ENCODE measurements at regions not wholly inside any gene's neighbourhood (a gene's known extent, or its start where the extent isn't known, plus 50 kb on each side); places are given as distances from the start of the nearest gene placed in this dataset.

GRCh38 chr13:50699874-50700663 lies 143.4 kb downstream of the DLEU7 start:
- DNase-seq = no peak

GRCh38 chr13:50700664-50701305 lies 142.7 kb downstream of the DLEU7 start:
- no peak for DNase-seq

- no peak for DNase-seq
Observed at GRCh38 chr13:50701469-50701868, 142.0 kb downstream of the DLEU7 start.

GRCh38 chr13:50706505-50706904 lies 137.0 kb downstream of the DLEU7 start:
- DNase-seq = no peak

- DNase-seq = no peak
Observed at GRCh38 chr13:50707628-50708027, 135.9 kb downstream of the DLEU7 start.

GRCh38 chr13:50708461-50708860 lies 135.0 kb downstream of the DLEU7 start:
- DNase-seq = no peak

GRCh38 chr13:50709058-50709457 lies 134.4 kb downstream of the DLEU7 start:
- DNase-seq = no peak

- no peak for DNase-seq
Observed at GRCh38 chr13:50711131-50711815, 132.2 kb downstream of the DLEU7 start.

GRCh38 chr13:50711996-50712395 lies 131.5 kb downstream of the DLEU7 start:
- no peak for DNase-seq

GRCh38 chr13:50712456-50712855 lies 131.0 kb downstream of the DLEU7 start:
- no peak for DNase-seq

- DNase-seq = no peak
Observed at GRCh38 chr13:50712881-50713280, 130.6 kb downstream of the DLEU7 start.

GRCh38 chr13:50713523-50714248 lies 129.8 kb downstream of the DLEU7 start:
- DNase-seq = no peak

GRCh38 chr13:50714891-50715290 lies 128.6 kb downstream of the DLEU7 start:
- DNase-seq = no peak

GRCh38 chr13:50715402-50716146 lies 127.9 kb downstream of the DLEU7 start:
- DNase-seq = no peak

GRCh38 chr13:50720861-50721671 lies 122.4 kb downstream of the DLEU7 start:
- no peak for DNase-seq

GRCh38 chr13:50721672-50721992 lies 121.9 kb downstream of the DLEU7 start:
- DNase-seq = no peak

- no peak for DNase-seq
Observed at GRCh38 chr13:50722440-50723125, 120.9 kb downstream of the DLEU7 start.

- no peak for DNase-seq
Observed at GRCh38 chr13:50724438-50724837, 119.1 kb downstream of the DLEU7 start.

GRCh38 chr13:50724913-50725312 lies 118.6 kb downstream of the DLEU7 start:
- DNase-seq = no peak

- no peak for DNase-seq
Observed at GRCh38 chr13:50726164-50726563, 117.3 kb downstream of the DLEU7 start.

- DNase-seq = no peak
Observed at GRCh38 chr13:50729177-50729576, 114.3 kb downstream of the DLEU7 start.
